SU-DHL-6 (cell line): ENCODE measurements at regions not wholly inside any gene's neighbourhood (a gene's known extent, or its start where the extent isn't known, plus 50 kb on each side); places are given as distances from the start of the nearest gene placed in this dataset.

Experiments used
- EZH2phosphoT487 ChIP-seq: fragments of 200-600 bp; sonication (generic), shearing (Covaris generic); conservative IDR thresholded peaks from 2 replicates; pipeline ENCODE4 v1.6.1; 2018; ENCODE audit warnings: mild to moderate bottlenecking, antibody characterized with exemption, low read length, moderate library complexity, mixed read lengths
- TF ChIP-seq, protein P1 (sequence below): fragments of 200-600 bp; sonication (generic); IDR thresholded peaks from one replicate; pipeline ENCODE4 v1.5.1; 2017; ENCODE audit warnings: antibody characterized with exemption, mild to moderate bottlenecking, low read length, moderate library complexity; ENCODE audit not compliant: insufficient read depth, poor library complexity, severe bottlenecking

DNA sequence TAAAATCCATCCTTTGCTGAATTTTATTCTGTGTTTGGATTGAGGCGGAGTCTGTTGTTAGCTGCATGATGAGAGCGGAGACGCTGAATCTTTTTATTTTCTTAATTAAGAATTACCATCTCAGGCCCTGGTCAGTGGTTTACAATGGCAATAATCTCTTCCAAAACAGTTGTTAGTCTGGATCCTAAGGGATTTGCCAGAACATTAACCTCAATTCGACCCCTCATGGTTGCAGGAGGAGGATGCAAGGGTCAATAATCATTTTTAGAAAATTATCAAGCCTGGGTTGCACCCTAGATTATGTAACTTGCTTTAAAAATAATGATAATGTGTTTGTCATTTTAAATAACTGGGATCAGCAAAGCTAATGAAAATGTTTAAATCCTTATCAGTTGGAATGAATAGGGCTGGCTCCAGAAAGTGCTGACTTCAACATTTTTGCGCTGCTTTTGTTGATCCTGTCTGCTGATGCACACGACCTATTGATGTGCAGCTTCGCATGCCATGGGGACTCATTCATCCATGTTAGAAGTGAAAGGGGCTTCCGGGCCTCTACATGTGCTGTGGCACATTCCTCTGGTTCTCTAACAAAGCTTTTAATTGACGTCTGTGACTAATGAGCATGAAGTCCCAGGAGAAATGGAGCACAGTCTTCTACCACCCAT lies 80.7 kb upstream of the KIAA1217 start:
- TF ChIP-seq, protein P1, sequence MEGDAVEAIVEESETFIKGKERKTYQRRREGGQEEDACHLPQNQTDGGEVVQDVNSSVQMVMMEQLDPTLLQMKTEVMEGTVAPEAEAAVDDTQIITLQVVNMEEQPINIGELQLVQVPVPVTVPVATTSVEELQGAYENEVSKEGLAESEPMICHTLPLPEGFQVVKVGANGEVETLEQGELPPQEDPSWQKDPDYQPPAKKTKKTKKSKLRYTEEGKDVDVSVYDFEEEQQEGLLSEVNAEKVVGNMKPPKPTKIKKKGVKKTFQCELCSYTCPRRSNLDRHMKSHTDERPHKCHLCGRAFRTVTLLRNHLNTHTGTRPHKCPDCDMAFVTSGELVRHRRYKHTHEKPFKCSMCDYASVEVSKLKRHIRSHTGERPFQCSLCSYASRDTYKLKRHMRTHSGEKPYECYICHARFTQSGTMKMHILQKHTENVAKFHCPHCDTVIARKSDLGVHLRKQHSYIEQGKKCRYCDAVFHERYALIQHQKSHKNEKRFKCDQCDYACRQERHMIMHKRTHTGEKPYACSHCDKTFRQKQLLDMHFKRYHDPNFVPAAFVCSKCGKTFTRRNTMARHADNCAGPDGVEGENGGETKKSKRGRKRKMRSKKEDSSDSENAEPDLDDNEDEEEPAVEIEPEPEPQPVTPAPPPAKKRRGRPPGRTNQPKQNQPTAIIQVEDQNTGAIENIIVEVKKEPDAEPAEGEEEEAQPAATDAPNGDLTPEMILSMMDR, result no peak
- no peak for TF ChIP-seq EZH2phosphoT487
